Activated CD8-positive, alpha-beta T cell treated with anti-CD3 and anti-CD28 coated beads, Interleukin-2, amount 10 ng/mL, durations not matched to agents 7 days and 5 days (primary cell): ENCODE measurements at regions not wholly inside any gene's neighbourhood (a gene's known extent, or its start where the extent isn't known, plus 50 kb on each side); places are given as distances from the start of the nearest gene placed in this dataset.

ENCODE experiments used
- ATAC-seq: fragments of 150-1000 bp; cut with Tn5 transposase; one replicate; pipeline ENCODE4 v1.10.0; 2021; ENCODE audit warnings: moderate library complexity
- CTCF ChIA-PET: fragments of 350-600 bp; sonication (Branson Sonifier 250); formaldehyde crosslinking; loops from one replicate; lab custom pipeline; 2021; ENCODE audit warnings: antibody characterized with exemption; lab: Charles Lee
- POLR2A ChIA-PET: fragments of 350-600 bp; sonication (Branson Sonifier 250); formaldehyde crosslinking; loops from one replicate; lab custom pipeline; 2021; ENCODE audit warnings: antibody characterized with exemption; lab: Charles Lee
- DNase-seq: peaks from one replicate; pipeline ENCODE4 v3.0.0-alpha.2; 2020
- H3K27ac Mint-ChIP-seq: one replicate; pipeline ENCODE4 v1.8.0; 2021; ENCODE audit warnings: mild to moderate bottlenecking, mixed read lengths
- H3K27me3 Mint-ChIP-seq: one replicate; pipeline ENCODE4 v1.8.0; 2021; ENCODE audit warnings: low read depth, mixed read lengths
- H3K36me3 Mint-ChIP-seq: one replicate; pipeline ENCODE4 v1.8.0; 2021; ENCODE audit warnings: low read depth, mixed read lengths
- H3K4me1 Mint-ChIP-seq: one replicate; pipeline ENCODE4 v1.8.0; 2021; ENCODE audit warnings: low read depth, mixed read lengths
- H3K4me3 Mint-ChIP-seq: one replicate; pipeline ENCODE4 v1.8.0; 2021; ENCODE audit warnings: mild to moderate bottlenecking, mixed read lengths
- H3K9me3 Mint-ChIP-seq: one replicate; pipeline ENCODE4 v1.8.0; 2022; ENCODE audit warnings: mixed read lengths; ENCODE audit not compliant: insufficient read depth

DNA sequence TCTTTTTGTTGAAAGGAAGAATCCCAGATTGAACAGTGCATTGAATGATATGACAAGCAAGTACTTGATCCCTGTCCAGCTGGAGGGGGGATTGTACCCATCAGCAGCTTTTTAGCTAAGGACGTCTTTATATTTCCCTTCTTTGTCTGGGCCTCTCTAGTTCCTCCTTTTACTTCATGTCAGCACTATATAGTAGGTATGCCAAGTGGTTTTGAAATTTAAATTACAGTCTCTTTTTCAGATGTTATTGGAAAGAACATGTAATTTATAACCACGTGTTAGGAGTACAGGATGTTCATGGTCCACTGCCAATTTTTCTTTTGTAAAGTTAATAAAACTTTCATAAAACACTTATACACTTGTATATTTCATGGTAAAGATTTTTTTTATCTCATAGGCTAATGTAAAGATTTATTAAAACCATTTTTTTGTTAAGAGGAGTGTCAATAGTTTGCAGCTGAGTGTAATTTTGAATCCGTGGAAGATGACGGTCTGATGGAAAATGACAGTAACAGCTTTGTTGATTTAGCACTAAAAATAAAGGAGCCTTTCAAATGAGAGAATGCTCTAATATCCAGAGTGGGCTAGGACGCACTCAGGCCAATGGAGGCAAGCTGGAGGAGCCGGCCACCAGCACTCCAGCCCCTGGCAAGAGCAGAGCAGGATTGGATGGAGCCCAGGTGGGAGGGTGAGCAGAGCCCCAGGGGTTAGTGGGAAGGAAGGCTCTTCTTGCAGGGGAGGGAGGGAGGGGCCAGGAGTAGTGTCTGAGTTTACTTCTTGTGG is 488.3 kb downstream of the INSC start:
- Mint-ChIP-seq H3K27ac (no peak overlapping the region), H3K9me3 (no peaks in the 10 kb centered on the region), H3K4me1 (no peaks in the 10 kb centered on the region), H3K36me3 (no peaks in the 10 kb centered on the region), H3K4me3 (no peak overlapping the region), H3K27me3 (no peaks in the 10 kb centered on the region)
- ATAC-seq = no peak
- DNase-seq = no peak
- ChIA-PET CTCF (no interaction called here), POLR2A (no interaction called here)

GRCh38 chr11:15605094-15605493 is 490.4 kb downstream of the INSC start:
- CTCF ChIA-PET = no interaction called here

GRCh38 chr11:15607361-15608036 is 492.8 kb downstream of the INSC start:
- Mint-ChIP-seq H3K4me1 (no peaks in the 10 kb centered on the region), H3K27me3 (no peaks in the 10 kb centered on the region), H3K4me3 (no peak overlapping the region), H3K36me3 (no peaks in the 10 kb centered on the region), H3K9me3 (no peaks in the 10 kb centered on the region), H3K27ac (no peak overlapping the region)
- ATAC-seq (no peak), DNase-seq (no peak)
- CTCF ChIA-PET = no interaction called here
- POLR2A ChIA-PET = no interaction called here

More at GRCh38 chr11:15605094-15605493, 490.4 kb downstream of the INSC start:
- no peaks in the 10 kb centered on the region for H3K9me3 Mint-ChIP-seq
- H3K27me3 Mint-ChIP-seq = no peaks in the 10 kb centered on the region
- ATAC-seq (no peak), DNase-seq (no peak)
- H3K4me3 Mint-ChIP-seq = no peak overlapping the region
- no peaks in the 10 kb centered on the region for H3K36me3 Mint-ChIP-seq
- no peaks in the 10 kb centered on the region for H3K4me1 Mint-ChIP-seq
- POLR2A ChIA-PET = no interaction called here
- H3K27ac Mint-ChIP-seq = no peak overlapping the region

DNA sequence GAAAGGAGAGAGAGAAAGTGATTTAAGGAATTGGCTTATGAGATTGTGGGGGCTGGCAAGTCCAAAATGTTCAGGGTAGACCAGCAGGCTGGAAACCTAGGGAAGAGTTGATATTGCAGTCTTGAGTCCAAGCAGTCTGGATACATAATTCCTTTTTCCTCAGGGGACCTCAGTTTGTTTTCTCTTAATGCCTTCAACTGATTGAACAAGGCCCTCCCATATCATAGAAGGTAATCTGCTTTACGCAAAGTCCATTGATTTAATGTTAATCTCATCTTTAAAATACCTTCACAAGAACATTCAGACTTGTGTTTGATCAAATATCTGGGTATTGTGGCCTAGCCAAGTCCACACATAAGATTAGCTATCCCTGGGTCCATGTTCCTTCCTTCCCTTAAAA is 494.7 kb downstream of the INSC start:
- Mint-ChIP-seq H3K27me3 (no peaks in the 10 kb centered on the region), H3K4me1 (no peaks in the 10 kb centered on the region), H3K27ac (no peak overlapping the region), H3K4me3 (no peak overlapping the region), H3K36me3 (no peaks in the 10 kb centered on the region), H3K9me3 (no peaks in the 10 kb centered on the region)
- DNase-seq = no peak
- CTCF ChIA-PET = no interaction called here
- POLR2A ChIA-PET = no interaction called here
- no peak for ATAC-seq

DNA sequence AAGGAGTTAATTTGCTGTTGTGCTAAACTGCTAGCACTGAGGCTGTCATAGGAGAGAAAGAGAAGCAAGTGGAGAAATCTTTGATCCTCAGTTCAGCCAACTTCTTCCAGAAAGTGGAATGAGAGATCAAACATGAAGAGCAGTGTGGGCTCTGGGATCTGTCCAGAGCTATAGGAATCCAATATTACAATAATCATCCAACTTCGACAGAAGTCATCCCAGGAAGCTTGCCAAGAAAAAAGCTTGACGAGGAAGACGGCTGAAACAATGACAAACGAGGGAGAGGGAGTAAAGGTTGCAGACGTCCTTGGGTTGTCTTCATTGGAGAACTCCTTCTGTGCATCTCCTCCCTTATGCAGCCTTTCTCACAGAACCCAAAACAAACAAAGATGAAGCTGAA is 496.2 kb downstream of the INSC start:
- Mint-ChIP-seq H3K4me3 (no peak overlapping the region), H3K4me1 (no peaks in the 10 kb centered on the region), H3K9me3 (no peaks in the 10 kb centered on the region), H3K27me3 (no peaks in the 10 kb centered on the region), H3K36me3 (no peaks in the 10 kb centered on the region), H3K27ac (no peak overlapping the region)
- ATAC-seq = no peak
- CTCF ChIA-PET = no interaction called here
- POLR2A ChIA-PET = no interaction called here
- DNase-seq = no peak

GRCh38 chr11:15613251-15613650 is 498.5 kb downstream of the INSC start:
- no peaks in the 10 kb centered on the region for H3K36me3 Mint-ChIP-seq
- ATAC-seq (no peak), DNase-seq (no peak)
- H3K4me3 Mint-ChIP-seq = no peak overlapping the region
- no peaks in the 10 kb centered on the region for H3K9me3 Mint-ChIP-seq
- CTCF ChIA-PET = no interaction called here
- no peak overlapping the region for H3K27ac Mint-ChIP-seq
- POLR2A ChIA-PET = no interaction called here
- H3K27me3 Mint-ChIP-seq = no peaks in the 10 kb centered on the region
- no peaks in the 10 kb centered on the region for H3K4me1 Mint-ChIP-seq

DNA sequence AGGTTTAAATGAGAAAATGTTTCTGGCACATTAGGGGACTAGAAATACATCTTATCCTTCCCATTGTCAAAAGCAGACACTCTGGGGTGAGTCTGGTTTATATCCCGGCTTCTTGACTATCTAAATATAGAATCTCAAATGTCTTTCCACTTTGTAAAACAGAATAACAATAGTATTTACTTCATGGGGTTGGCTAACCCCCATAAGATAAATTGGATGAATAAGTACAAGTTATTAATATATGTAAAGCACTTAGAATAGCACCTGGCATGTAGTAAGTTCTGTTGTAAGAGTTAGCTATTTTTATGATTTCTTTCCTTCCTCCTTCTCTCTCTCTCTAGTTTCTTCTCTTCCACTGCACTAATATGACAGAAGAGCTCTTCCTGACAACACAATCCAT is 499.1 kb downstream of the INSC start:
- Mint-ChIP-seq H3K9me3 (no peaks in the 10 kb centered on the region), H3K4me3 (no peak overlapping the region), H3K27me3 (no peaks in the 10 kb centered on the region), H3K4me1 (no peaks in the 10 kb centered on the region), H3K27ac (no peak overlapping the region), H3K36me3 (no peaks in the 10 kb centered on the region)
- POLR2A ChIA-PET = no interaction called here
- DNase-seq (no peak), ATAC-seq (no peak)
- CTCF ChIA-PET = interaction anchor here (1.0 kb wide), 1 partner anchor 14 kb away, joined by 3 read pairs; no protein-coding TSS in a partner anchor

DNA sequence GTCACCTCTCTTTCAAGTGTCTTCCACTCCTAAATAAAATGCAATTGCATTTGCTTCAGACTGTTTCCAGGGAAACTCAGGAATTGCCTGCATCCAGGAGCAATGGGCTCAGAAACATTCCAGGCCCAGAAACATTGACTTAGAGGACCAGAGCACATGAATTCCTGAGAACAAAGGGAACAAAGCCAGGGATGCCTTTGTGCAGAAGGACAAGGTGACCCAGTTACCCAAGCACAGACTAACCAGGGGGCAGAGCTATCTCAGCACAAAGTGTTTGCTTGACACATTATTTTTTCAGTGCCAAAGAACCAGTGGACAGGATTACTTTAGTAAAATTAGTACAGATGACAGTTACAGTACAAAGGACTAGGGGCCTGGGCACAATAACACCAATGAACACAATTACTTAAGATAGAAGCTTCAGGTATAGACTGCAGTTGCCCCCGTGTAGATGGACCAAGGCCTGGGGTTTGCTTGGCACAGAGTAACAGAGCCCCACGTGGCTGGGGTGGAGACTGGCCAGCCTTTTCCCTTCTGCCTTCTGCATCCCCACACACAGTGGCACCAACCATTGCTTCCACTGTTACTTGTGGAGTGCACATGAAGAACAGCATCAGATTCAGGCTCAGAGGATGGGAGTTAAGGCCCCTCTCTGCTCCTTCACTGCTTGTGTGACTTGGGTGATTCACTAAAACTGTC is 500.8 kb downstream of the INSC start:
- ChIA-PET POLR2A (no interaction called here), CTCF (no interaction called here)
- no peak overlapping the region for H3K27ac Mint-ChIP-seq
- H3K4me1 Mint-ChIP-seq = no peaks in the 10 kb centered on the region
- H3K9me3 Mint-ChIP-seq = no peaks in the 10 kb centered on the region
- ATAC-seq = no peak
- no peaks in the 10 kb centered on the region for H3K36me3 Mint-ChIP-seq
- DNase-seq = no peak
- H3K4me3 Mint-ChIP-seq = no peak overlapping the region
- no peaks in the 10 kb centered on the region for H3K27me3 Mint-ChIP-seq

GRCh38 chr11:15616130-15617105 is 501.7 kb downstream of the INSC start:
- Mint-ChIP-seq H3K27ac (no peak overlapping the region), H3K4me1 (no peaks in the 10 kb centered on the region), H3K4me3 (no peak overlapping the region), H3K9me3 (no peaks in the 10 kb centered on the region), H3K36me3 (no peaks in the 10 kb centered on the region), H3K27me3 (no peaks in the 10 kb centered on the region)
- no peak for DNase-seq
- no peak for ATAC-seq
- CTCF ChIA-PET = no interaction called here
- POLR2A ChIA-PET = no interaction called here

DNA sequence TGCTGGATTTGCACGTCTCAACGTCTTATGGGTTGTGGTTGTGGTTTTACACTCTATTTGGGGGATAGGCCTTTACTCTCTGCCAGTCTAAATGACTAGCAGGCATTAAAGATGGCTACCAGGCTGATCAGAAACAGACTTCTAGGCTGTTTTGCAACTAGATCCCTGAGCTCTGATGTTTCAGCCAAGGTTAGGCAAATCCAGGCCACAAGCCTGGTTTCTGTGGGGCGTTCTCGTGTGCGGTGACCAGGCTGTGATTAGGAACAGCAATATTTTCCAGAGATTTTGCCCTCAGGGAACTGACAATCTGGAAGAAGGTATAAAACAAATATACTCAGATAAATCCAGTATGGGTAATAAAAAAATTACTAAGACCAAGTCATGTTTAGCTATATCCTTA is 502.4 kb downstream of the INSC start:
- ChIA-PET POLR2A (no interaction called here), CTCF (no interaction called here)
- no peak for DNase-seq
- Mint-ChIP-seq H3K4me1 (no peaks in the 10 kb centered on the region), H3K36me3 (no peaks in the 10 kb centered on the region), H3K9me3 (no peaks in the 10 kb centered on the region), H3K27me3 (no peaks in the 10 kb centered on the region), H3K27ac (no peak overlapping the region), H3K4me3 (no peak overlapping the region)
- ATAC-seq = no peak

DNA sequence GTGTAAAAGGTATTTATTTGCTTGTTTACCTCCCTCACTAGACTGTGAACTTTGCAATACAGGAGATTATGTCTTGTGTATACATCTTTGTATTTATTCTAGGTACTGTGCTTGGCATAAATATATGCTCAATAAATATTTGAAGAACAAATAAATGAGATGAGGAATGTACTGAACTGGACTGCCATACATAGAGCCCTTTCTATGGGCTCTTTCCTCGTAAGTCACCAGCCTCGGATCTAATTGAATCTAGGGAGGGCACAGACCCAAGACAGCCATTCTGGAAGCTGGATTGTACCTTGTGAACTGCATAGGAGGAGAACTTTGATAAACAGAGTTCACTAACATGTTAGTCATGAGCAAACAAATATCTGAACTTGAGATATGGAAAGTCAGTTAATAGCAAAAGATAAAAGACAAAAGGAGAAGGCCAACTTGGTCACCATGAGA is 503.9 kb downstream of the INSC start:
- no peak overlapping the region for H3K27ac Mint-ChIP-seq
- ATAC-seq = no peak
- no peaks in the 10 kb centered on the region for H3K27me3 Mint-ChIP-seq
- no peak for DNase-seq
- no peaks in the 10 kb centered on the region for H3K36me3 Mint-ChIP-seq
- no peaks in the 10 kb centered on the region for H3K4me1 Mint-ChIP-seq
- H3K4me3 Mint-ChIP-seq = no peak overlapping the region
- CTCF ChIA-PET = no interaction called here
- POLR2A ChIA-PET = no interaction called here
- H3K9me3 Mint-ChIP-seq = no peaks in the 10 kb centered on the region
